Activated CD8-positive, alpha-beta T cell treated with anti-CD3 and anti-CD28 coated beads for 36 hours (primary cell): ENCODE measurements at regions not wholly inside any gene's neighbourhood (a gene's known extent, or its start where the extent isn't known, plus 50 kb on each side); places are given as distances from the start of the nearest gene placed in this dataset.
"Not testable (repeated sequence)": the region's sequence is repeated elsewhere in the genome, so short reads cannot be mapped to it uniquely, and the experiment has no call there.

Experiments used
- ATAC-seq: fragments of 200-7000 bp; cut with Tn5 transposase; one replicate; pipeline ENCODE4 v1.10.0; 2021; ENCODE audit warnings: mild to moderate bottlenecking, moderate library complexity
- CTCF ChIA-PET: fragments of 350-600 bp; sonication (Branson Sonifier 250); formaldehyde crosslinking; loops from one replicate; lab custom pipeline; 2021; ENCODE audit warnings: antibody characterized with exemption; lab: Charles Lee
- POLR2A ChIA-PET: fragments of 350-600 bp; sonication (Branson Sonifier 250); formaldehyde crosslinking; loops from one replicate; lab custom pipeline; 2021; ENCODE audit warnings: antibody characterized with exemption; lab: Charles Lee
- DNase-seq: peaks from one replicate; pipeline ENCODE4 v3.0.0-alpha.2; 2020
- H3K27ac Mint-ChIP-seq: one replicate; pipeline ENCODE4 v1.8.0; 2021; ENCODE audit warnings: mild to moderate bottlenecking, mixed read lengths
- H3K27me3 Mint-ChIP-seq: one replicate; pipeline ENCODE4 v1.8.0; 2021; ENCODE audit warnings: mixed read lengths
- H3K36me3 Mint-ChIP-seq: one replicate; pipeline ENCODE4 v1.8.0; 2021; ENCODE audit warnings: low read depth, mixed read lengths
- H3K4me1 Mint-ChIP-seq: one replicate; pipeline ENCODE4 v1.8.0; 2021; ENCODE audit warnings: low read depth, mixed read lengths
- H3K4me3 Mint-ChIP-seq: one replicate; pipeline ENCODE4 v1.8.0; 2021; ENCODE audit warnings: mild to moderate bottlenecking, moderate library complexity, mixed read lengths
- H3K9me3 Mint-ChIP-seq: one replicate; pipeline ENCODE4 v1.8.0; 2021; ENCODE audit warnings: mixed read lengths
- CTCF ChIP-seq: fragments of 200-600 bp; IDR thresholded peaks from one replicate; pipeline ENCODE4 v1.8.0; 2022; ENCODE audit warnings: antibody characterized with exemption, mild to moderate bottlenecking
- intact Hi-C: fragments of 100-400 bp; cut with micrococcal nuclease; formaldehyde crosslinking; loops from one replicate; pipeline ENCODE4 v1.10.0; 2022

- Mint-ChIP-seq H3K36me3 (no peaks in the 10 kb centered on the region), H3K27ac (no peak overlapping the region), H3K4me3 (no peak overlapping the region), H3K9me3 (peaks cover 11% of the 10 kb centered on the region), H3K4me1 (no peaks in the 10 kb centered on the region), H3K27me3 (no peaks in the 10 kb centered on the region)
- CTCF ChIA-PET, result no interaction called here
- POLR2A ChIA-PET, result no interaction called here
- ATAC-seq (no peak), DNase-seq (no peak)
- no peak for TF ChIP-seq CTCF
- intact Hi-C loops, result no loop called here
Measured at GRCh38 chr11:87628026-87628580, 547.1 kb downstream of the RAB38 start.

GRCh38 chr11:87623531-87624365, 551.5 kb downstream of the RAB38 start:
- POLR2A ChIA-PET, intact Hi-C loops, DNase-seq, H3K4me1 Mint-ChIP-seq, H3K36me3 Mint-ChIP-seq, H3K27me3 Mint-ChIP-seq, H3K27ac Mint-ChIP-seq, H3K9me3 Mint-ChIP-seq, CTCF ChIA-PET, H3K4me3 Mint-ChIP-seq, ATAC-seq: not testable (repeated sequence)

- no peaks in the 10 kb centered on the region for H3K36me3 Mint-ChIP-seq
- ChIA-PET POLR2A (no interaction called here), CTCF (interaction anchor here (1.4 kb wide), 1 partner anchor 10 kb away, joined by 3 read pairs; no protein-coding TSS in a partner anchor)
- no peaks in the 10 kb centered on the region for H3K9me3 Mint-ChIP-seq
- no peaks in the 10 kb centered on the region for H3K27me3 Mint-ChIP-seq
- DNase-seq (no peak), ATAC-seq (no peak)
- no peaks in the 10 kb centered on the region for H3K4me1 Mint-ChIP-seq
- intact Hi-C loops, result no loop called here
- no peak overlapping the region for H3K27ac Mint-ChIP-seq
- H3K4me3 Mint-ChIP-seq, result no peak overlapping the region
- no peak for TF ChIP-seq CTCF
Measured at GRCh38 chr11:87616511-87616910, 558.7 kb downstream of the RAB38 start.

- no peaks in the 10 kb centered on the region for H3K4me1 Mint-ChIP-seq
- CTCF ChIA-PET, result no interaction called here
- no peak overlapping the region for H3K27ac Mint-ChIP-seq
Measured at GRCh38 chr11:87604350-87604749, 566.6 kb downstream of the TMEM135 start.

GRCh38 chr11:87603887-87604286, 566.2 kb downstream of the TMEM135 start:
- Mint-ChIP-seq H3K36me3 (no peaks in the 10 kb centered on the region), H3K9me3 (peaks cover 2% of the 10 kb centered on the region), H3K27ac (no peak overlapping the region), H3K27me3 (no peaks in the 10 kb centered on the region), H3K4me3 (no peak overlapping the region), H3K4me1 (no peaks in the 10 kb centered on the region)
- DNase-seq, result no peak
- no peak for TF ChIP-seq CTCF
- intact Hi-C loops, result no loop called here
- no peak for ATAC-seq
- POLR2A ChIA-PET, result no interaction called here
- CTCF ChIA-PET, result no interaction called here

More at GRCh38 chr11:87604350-87604749, 566.6 kb downstream of the TMEM135 start:
- H3K36me3 Mint-ChIP-seq, result no peaks in the 10 kb centered on the region
- POLR2A ChIA-PET, result no interaction called here
- no peak for ATAC-seq
- no peak for DNase-seq
- intact Hi-C loops, result no loop called here
- no peak overlapping the region for H3K4me3 Mint-ChIP-seq
- peaks cover 2% of the 10 kb centered on the region for H3K9me3 Mint-ChIP-seq
- no peak for TF ChIP-seq CTCF
- no peaks in the 10 kb centered on the region for H3K27me3 Mint-ChIP-seq
